Neural cell (in vitro differentiated cells): ENCODE measurements at regions not wholly inside any gene's neighbourhood (a gene's known extent, or its start where the extent isn't known, plus 50 kb on each side); places are given as distances from the start of the nearest gene placed in this dataset.

Source experiments
- H2AFZ ChIP-seq: fragments of 200-600, 300-800 bp; sonication (generic), shearing (Covaris generic); 2 replicates; pipeline ENCODE4 v1.6.0; 2014; ENCODE audit warnings: low read depth, mild to moderate bottlenecking, antibody characterized with exemption, low read length, moderate library complexity
- H3F3A ChIP-seq: fragments of 200-600 bp; shearing (Covaris generic); 2 replicates; pipeline ENCODE4 v1.6.1; 2016; ENCODE audit warnings: mild to moderate bottlenecking, moderate library complexity, mixed read lengths, antibody characterized with exemption, low read length; ENCODE audit not compliant: insufficient read depth, poor library complexity, severe bottlenecking
- H3K27ac ChIP-seq: fragments of 200-600, 300-800 bp; sonication (generic), shearing (Covaris generic); 2 replicates; pipeline ENCODE4 v1.5.1; 2014; ENCODE audit warnings: mild to moderate bottlenecking, low read length, moderate library complexity
- H3K27me3 ChIP-seq: fragments of 300-800, 200-600 bp; sonication (generic), shearing (Covaris generic); 2 replicates; pipeline ENCODE4 v1.6.0; 2014; ENCODE audit warnings: mild to moderate bottlenecking, low read depth, low read length, moderate library complexity; ENCODE audit not compliant: insufficient read depth
- H3K36me3 ChIP-seq: fragments of 300-800, 200-600 bp; sonication (generic), shearing (Covaris generic); 2 replicates; pipeline ENCODE4 v1.5.1; 2014; ENCODE audit warnings: mild to moderate bottlenecking, antibody characterized with exemption, low read length, moderate library complexity; ENCODE audit not compliant: insufficient read depth
- H3K4me2 ChIP-seq: fragments of 300-800, 200-600 bp; sonication (generic), shearing (Covaris generic); 2 replicates; pipeline ENCODE4 v1.6.0; 2014; ENCODE audit warnings: mild to moderate bottlenecking, low read length
- H3K4me3 ChIP-seq: fragments of 300-800, 200-600 bp; sonication (generic), shearing (Covaris generic); 2 replicates; pipeline ENCODE4 v1.5.1; 2014; ENCODE audit warnings: mild to moderate bottlenecking, low read length, moderate library complexity
- H3K79me2 ChIP-seq: fragments of 200-600 bp; shearing (Covaris generic); replicated peaks from 2 replicates; pipeline ENCODE4 v1.6.0; 2014; ENCODE audit warnings: mild to moderate bottlenecking, low read length, moderate library complexity; ENCODE audit not compliant: insufficient read depth
- H3K9ac ChIP-seq: fragments of 300-800, 200-600 bp; sonication (generic), shearing (Covaris generic); 2 replicates; pipeline ENCODE4 v1.6.1; 2016; ENCODE audit warnings: mild to moderate bottlenecking, low read length, mixed read lengths
- H3K9me2 ChIP-seq: fragments of 200-600 bp; shearing (Covaris generic); 2 replicates; pipeline ENCODE4 v1.6.1; 2016; ENCODE audit warnings: mild to moderate bottlenecking, low read length, mixed read lengths; ENCODE audit not compliant: insufficient read depth
- H3K9me3 ChIP-seq: fragments of 200-600, 300-800 bp; sonication (generic), shearing (Covaris generic); 2 replicates; pipeline ENCODE4 v1.6.1; 2016; ENCODE audit warnings: mild to moderate bottlenecking, mixed run types, low read length, moderate library complexity, mixed read lengths
- H4K20me1 ChIP-seq: fragments of 200-600 bp; shearing (Covaris generic); 2 replicates; pipeline ENCODE4 v1.6.1; 2016; ENCODE audit warnings: mild to moderate bottlenecking, mixed run types; ENCODE audit not compliant: insufficient read depth
- CTCF ChIP-seq: fragments of 450-650 bp; IDR thresholded peaks from 2 replicates; pipeline ENCODE4 v1.5.1; 2014; ENCODE audit warnings: antibody characterized with exemption, mild to moderate bottlenecking, moderate library complexity; ENCODE audit not compliant: poor library complexity, severe bottlenecking
- EP300 ChIP-seq: fragments of 450-650 bp; conservative IDR thresholded peaks from 2 replicates; pipeline ENCODE4 v1.6.1; 2014; ENCODE audit warnings: antibody characterized with exemption, mild to moderate bottlenecking, moderate library complexity; ENCODE audit not compliant: poor library complexity, severe bottlenecking
- EZH2 ChIP-seq: fragments of 200-600, 300-800 bp; shearing (Covaris generic), sonication (generic); IDR thresholded peaks from 2 replicates; pipeline ENCODE4 v1.6.1; 2014; ENCODE audit warnings: antibody characterized with exemption, low read length, borderline replicate concordance, mild to moderate bottlenecking; ENCODE audit not compliant: insufficient read depth, poor library complexity, severe bottlenecking
- MXI1 ChIP-seq: fragments of 450-650 bp; conservative IDR thresholded peaks from 2 replicates; pipeline ENCODE4 v1.6.1; 2014; ENCODE audit warnings: antibody characterized with exemption, mild to moderate bottlenecking; ENCODE audit not compliant: poor library complexity, severe bottlenecking
- POLR2AphosphoS5 ChIP-seq: IDR thresholded peaks from 2 replicates; pipeline ENCODE4 v1.6.1; 2012
- RAD21 ChIP-seq: fragments of 450-650 bp; conservative IDR thresholded peaks from 2 replicates; pipeline ENCODE4 v1.6.1; 2014; ENCODE audit warnings: antibody characterized with exemption, mild to moderate bottlenecking, moderate library complexity
- REST ChIP-seq: IDR thresholded peaks from 2 replicates; pipeline ENCODE4 v1.6.1; 2012; ENCODE audit warnings: borderline replicate concordance
- SMC3 ChIP-seq: fragments of 450-650 bp; conservative IDR thresholded peaks from 2 replicates; pipeline ENCODE4 v1.6.1; 2014; ENCODE audit warnings: antibody characterized with exemption, mild to moderate bottlenecking, moderate library complexity; ENCODE audit not compliant: poor library complexity
- TAF1 ChIP-seq: IDR thresholded peaks from 2 replicates; pipeline ENCODE4 v1.6.1; 2012; ENCODE audit warnings: low read depth

GRCh38 chr7:110372685-110373084, 718.2 kb upstream of the LRRN3 start:
- no peaks in the 10 kb centered on the region for H3K9me3 ChIP-seq
- H3K9me2 ChIP-seq, result no peaks in the 10 kb centered on the region
- H3K27ac ChIP-seq, result no peak overlapping the region
- no peak overlapping the region for H2AFZ ChIP-seq
- no peak overlapping the region for H3K4me2 ChIP-seq
- no peaks in the 10 kb centered on the region for H3K79me2 ChIP-seq
- no peak overlapping the region for H3K4me3 ChIP-seq
- H3K9ac ChIP-seq, result no peak overlapping the region
- H3K36me3 ChIP-seq, result no peaks in the 10 kb centered on the region
- no peaks in the 10 kb centered on the region for H3F3A ChIP-seq
- TF ChIP-seq MXI1 (no peak), EZH2 (no peak), SMC3 (no peak), POLR2AphosphoS5 (no peak), TAF1 (no peak), EP300 (no peak), CTCF (no peak), REST (no peak), RAD21 (no peak)
- no peaks in the 10 kb centered on the region for H3K27me3 ChIP-seq
- no peaks in the 10 kb centered on the region for H4K20me1 ChIP-seq

GRCh38 chr7:110373416-110373815, 717.5 kb upstream of the LRRN3 start:
- no peaks in the 10 kb centered on the region for H4K20me1 ChIP-seq
- peak overlapping the region; percentile 7 for H3K27ac ChIP-seq
- no peaks in the 10 kb centered on the region for H3K9me3 ChIP-seq
- no peak overlapping the region for H3K4me2 ChIP-seq
- no peaks in the 10 kb centered on the region for H3K9me2 ChIP-seq
- TF ChIP-seq MXI1 (no peak), TAF1 (no peak), POLR2AphosphoS5 (no peak), EP300 (no peak), CTCF (no peak), SMC3 (no peak), REST (no peak), EZH2 (no peak), RAD21 (no peak)
- H3K4me3 ChIP-seq, result no peak overlapping the region
- H3K27me3 ChIP-seq, result no peaks in the 10 kb centered on the region
- no peaks in the 10 kb centered on the region for H3K36me3 ChIP-seq
- H2AFZ ChIP-seq, result no peak overlapping the region
- no peaks in the 10 kb centered on the region for H3K79me2 ChIP-seq
- no peak overlapping the region for H3K9ac ChIP-seq
- H3F3A ChIP-seq, result no peaks in the 10 kb centered on the region
